ENCODE measurements at regions not wholly inside any gene's neighbourhood (a gene's known extent, or its start where the extent isn't known, plus 50 kb on each side); places are given as distances from the start of the nearest gene placed in this dataset.

GRCh38 chr7:94258418-94259300 is 136.0 kb upstream of the COL1A2 start (continued):
- TF ChIP-seq FOS (IDR thresholded peaks at IDR 0.05; ENCODE audit: low read depth, low read length) = no peak

DNA sequence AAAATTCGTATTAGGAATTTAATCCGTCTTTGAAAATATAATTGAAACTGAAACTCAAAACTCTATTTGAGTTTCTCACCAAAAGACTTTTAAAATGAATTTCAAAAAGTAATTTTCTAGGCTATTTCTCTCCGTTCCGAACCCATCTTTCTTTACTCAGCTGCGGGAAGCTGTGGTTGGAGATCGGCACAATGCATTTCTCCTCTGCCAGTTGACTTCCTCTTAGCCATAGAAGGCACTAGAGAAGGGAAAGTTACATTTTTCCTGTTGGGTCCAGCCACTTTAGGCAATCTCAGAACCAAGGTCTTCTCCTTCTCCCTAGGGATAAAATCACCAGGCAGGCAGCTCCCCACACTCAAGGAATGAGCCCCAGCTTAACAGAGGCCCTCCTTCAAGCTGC is 133.6 kb upstream of the COL1A2 start:
- BruUV-seq (replicated peaks) = no TSS peak
- ChIA-PET POLR2A (ENCODE audit: unreplicated experiment) (no interaction called here), CTCF (interaction anchor here (0.6 to 1.4 kb wide), 2 partner anchors 22 to 28 kb away, joined by 3 read pairs; no protein-coding TSS in a partner anchor)
- no peak overlapping the region for H3K56ac ChIP-seq (ENCODE audit: extremely low read depth, insufficient read depth, low read length)
- DNase-seq (no peak), ATAC-seq (ENCODE audit: low read depth) (no peak)
- H3K9me1 ChIP-seq (ENCODE audit: insufficient read depth, low read length) = no peaks in the 10 kb centered on the region
- intact Hi-C loops (cut with micrococcal nuclease) = no loop called here
- no peak overlapping the region for H2BK20ac ChIP-seq (ENCODE audit: low read depth, low read length)
- H2AK5ac ChIP-seq (ENCODE audit: low read depth, low read length) = no peak overlapping the region
- no peak overlapping the region for H4K8ac ChIP-seq (ENCODE audit: low read depth in 2 of 2, low read length in 2 of 2)
- H2BK5ac ChIP-seq (ENCODE audit: low read depth, low read length, poor library complexity, severe bottlenecking) = no peak overlapping the region
- no peak overlapping the region for H2BK120ac ChIP-seq (ENCODE audit: low read depth, low read length)
- H3K4ac ChIP-seq (ENCODE audit: low read depth, low read length) = no peak overlapping the region
- WGBS, 2 experiments (ENCODE audit: extremely low coverage in 2 of 2, insufficient read length in 1 of 2) = no CpG with 5 or more reads among the region's 6 CpGs
- no peak overlapping the region for H3K27ac ChIP-seq (ENCODE audit: insufficient read depth, low read length)
- H3K4me2 ChIP-seq (ENCODE audit: low read depth, low read length) = no peak overlapping the region
- no peaks in the 10 kb centered on the region for H3K27me3 ChIP-seq (ENCODE audit: control insufficient read depth, insufficient read depth, low read length)
- H3K79me1 ChIP-seq (ENCODE audit: low read depth in 1 of 2, low read length in 2 of 2) = no peaks in the 10 kb centered on the region
- no peak overlapping the region for H3K4me3 ChIP-seq (ENCODE audit: insufficient read depth, low read depth, low read length)
- no peak overlapping the region for H4K5ac ChIP-seq (ENCODE audit: low read depth, low read length)
- H3K9me3 ChIP-seq (ENCODE audit: control insufficient read depth, insufficient read depth, low read length) = no peaks in the 10 kb centered on the region
- peaks cover 2% of the 10 kb centered on the region; the same call in 1 of the 2 replicates for H3K4me1 ChIP-seq (ENCODE audit: control insufficient read depth, insufficient read depth, low read length)
- H3K14ac ChIP-seq (replicated peaks; ENCODE audit: low read depth, low read length) = no peak overlapping the region
- no peak overlapping the region for H3K23ac ChIP-seq (ENCODE audit: low read depth, low read length)
- H4K91ac ChIP-seq (ENCODE audit: insufficient read depth, low read depth, low read length) = no peak overlapping the region
- H3K18ac ChIP-seq (ENCODE audit: low read depth, low read length) = no peak overlapping the region
- H4K20me1 ChIP-seq (ENCODE audit: insufficient read depth, low read length) = no peaks in the 10 kb centered on the region
- no peaks in the 10 kb centered on the region for H3K36me3 ChIP-seq (ENCODE audit: control insufficient read depth, insufficient read depth, low read length)
- H2AFZ ChIP-seq (replicated peaks; ENCODE audit: low read length, poor library complexity) = peak overlapping the region; percentile 8
- dilution Hi-C loops (cut with HindIII; ENCODE audit: low sequenced_read_pairs, unreplicated experiment) = no loop called here
- H2AK9ac ChIP-seq (replicated peaks; ENCODE audit: low read depth, low read length, poor library complexity) = no peak overlapping the region
- no peak overlapping the region for H2BK15ac ChIP-seq (ENCODE audit: low read depth, low read length)
- TF ChIP-seq RFX5 (IDR thresholded peaks at IDR 0.05; ENCODE audit: low read depth, low read length) = no peak
- TF ChIP-seq CHD1 (IDR thresholded peaks at IDR 0.05; ENCODE audit: low read depth, low read length) = no peak
- no peak overlapping the region for H3K9ac ChIP-seq (ENCODE audit: low read depth, low read length)
- in situ Hi-C loops (cut with MboI; ENCODE audit: low sequenced_read_pairs) = loop anchor here (25.0 kb wide), 1 partner anchor 976 kb away; no protein-coding TSS in a partner anchor

All from IMR-90 (cell line).